Neural progenitor cell (in vitro differentiated cells): ENCODE measurements at regions not wholly inside any gene's neighbourhood (a gene's known extent, or its start where the extent isn't known, plus 50 kb on each side); places are given as distances from the start of the nearest gene placed in this dataset.
A peak's percentile ranks its signal among the peaks of the same experiment; 100 is the strongest.

Source experiments
- DNase-seq: peaks from one replicate; pipeline ENCODE4 v3.0.0-alpha.2; 2016; ENCODE audit warnings: low spot score
- H2AFZ ChIP-seq: fragments of 200-600 bp; sonication (generic); replicated peaks from 2 replicates; pipeline ENCODE4 v1.6.1; 2016; ENCODE audit warnings: antibody characterized with exemption
- H3F3A ChIP-seq: fragments of 200-600 bp; sonication (generic); 2 replicates; pipeline ENCODE4 v1.6.1; 2016; ENCODE audit warnings: antibody characterized with exemption, low read depth
- H3K27ac ChIP-seq: fragments of 200-600 bp; sonication (generic); 2 replicates; pipeline ENCODE4 v1.5.1; 2016; ENCODE audit warnings: mild to moderate bottlenecking
- H3K27me3 ChIP-seq: fragments of 200-600 bp; sonication (generic); 2 replicates; pipeline ENCODE4 v1.6.1; 2016; ENCODE audit warnings: mild to moderate bottlenecking, moderate library complexity
- H3K36me3 ChIP-seq: fragments of 200-600 bp; sonication (generic); 2 replicates; pipeline ENCODE4 v1.5.1; 2016
- H3K4me1 ChIP-seq: fragments of 200-600 bp; sonication (generic); 2 replicates; pipeline ENCODE4 v1.6.1; 2016; ENCODE audit warnings: mixed run types
- H3K4me2 ChIP-seq: fragments of 200-600 bp; sonication (generic); 2 replicates; pipeline ENCODE4 v1.6.1; 2016
- H3K4me3 ChIP-seq: fragments of 200-600 bp; sonication (generic); 2 replicates; pipeline ENCODE4 v1.5.1; 2016
- H3K79me2 ChIP-seq: fragments of 200-600 bp; sonication (generic); 2 replicates; pipeline ENCODE4 v1.6.1; 2016; ENCODE audit warnings: low read depth
- H3K9ac ChIP-seq: fragments of 200-600 bp; sonication (generic); 2 replicates; pipeline ENCODE4 v1.6.1; 2016
- H3K9me3 ChIP-seq: fragments of 200-600 bp; sonication (generic); 2 replicates; pipeline ENCODE4 v1.5.1; 2016; ENCODE audit warnings: low read depth
- H4K20me1 ChIP-seq: fragments of 200-600 bp; sonication (generic); 2 replicates; pipeline ENCODE4 v1.6.1; 2016; ENCODE audit warnings: low read depth
- H3K27ac Mint-ChIP-seq: 3 replicates; pipeline ENCODE4 v1.8.0; 2021; ENCODE audit warnings: mixed read lengths
- H3K27me3 Mint-ChIP-seq: 2 replicates; pipeline ENCODE4 v1.8.0; 2022; ENCODE audit warnings: low read depth, mild to moderate bottlenecking, inconsistent platforms, moderate library complexity, mixed read lengths; ENCODE audit not compliant: insufficient read depth
- H3K36me3 Mint-ChIP-seq: 3 replicates; pipeline ENCODE4 v1.8.0; 2021; ENCODE audit warnings: mixed read lengths
- H3K4me1 Mint-ChIP-seq: 3 replicates; pipeline ENCODE4 v1.8.0; 2021; ENCODE audit warnings: mixed read lengths
- H3K4me3 Mint-ChIP-seq: 3 replicates; pipeline ENCODE4 v1.8.0; 2021; ENCODE audit warnings: mild to moderate bottlenecking, moderate library complexity, mixed read lengths
- H3K9me3 Mint-ChIP-seq: 3 replicates; pipeline ENCODE4 v1.8.0; 2020; ENCODE audit warnings: mixed read lengths
- CTCF ChIP-seq: fragments of 200-600 bp; sonication (generic); IDR thresholded peaks from 2 replicates; pipeline ENCODE4 v1.5.1; 2017; ENCODE audit warnings: antibody characterized with exemption, mild to moderate bottlenecking
- EZH2 ChIP-seq: fragments of 200-600 bp; sonication (generic); IDR thresholded peaks from 2 replicates; pipeline ENCODE4 v1.6.1; 2017; ENCODE audit warnings: antibody characterized with exemption, mild to moderate bottlenecking, moderate library complexity
- EZH2phosphoT487 ChIP-seq: fragments of 200-600 bp; sonication (generic); IDR thresholded peaks from 2 replicates; pipeline ENCODE4 v1.6.1; 2017; ENCODE audit warnings: antibody characterized with exemption

GRCh38 chr16:22670044-22670536, 143.9 kb upstream of the HS3ST2 start:
- Mint-ChIP-seq H3K27me3 (no peaks in the 10 kb centered on the region), H3K4me1 (no peaks in the 10 kb centered on the region), H3K27ac (no peak overlapping the region), H3K4me3 (no peak overlapping the region), H3K36me3 (no peaks in the 10 kb centered on the region), H3K9me3 (no peaks in the 10 kb centered on the region)
- Histone ChIP-seq H3K4me1 (peaks cover 12% of the 10 kb centered on the region), H3K4me2 (peak overlapping the region; percentile 37), H3K79me2 (no peaks in the 10 kb centered on the region), H3K4me3 (no peak overlapping the region), H4K20me1 (no peaks in the 10 kb centered on the region), H3K9ac (no peak overlapping the region), H3K9me3 (no peaks in the 10 kb centered on the region), H3K27ac (no peak overlapping the region), H3K36me3 (no peaks in the 10 kb centered on the region), H2AFZ (peak overlapping the region; percentile 95), H3F3A (peaks cover 3% of the 10 kb centered on the region), H3K27me3 (no peaks in the 10 kb centered on the region)
- DNase-seq = no peak
- TF ChIP-seq EZH2 (no peak), CTCF (no peak), EZH2phosphoT487 (no peak)

- no peak overlapping the region for H3K9ac ChIP-seq
- no peak overlapping the region for H3K27ac Mint-ChIP-seq
- no peaks in the 10 kb centered on the region for H3K4me1 Mint-ChIP-seq
- H3K36me3 ChIP-seq = no peaks in the 10 kb centered on the region
- no peaks in the 10 kb centered on the region for H3K36me3 Mint-ChIP-seq
- no peak overlapping the region for H3K27ac ChIP-seq
- H3K4me3 ChIP-seq = no peak overlapping the region
- peak overlapping the region; percentile 95 for H2AFZ ChIP-seq
- no peaks in the 10 kb centered on the region for H3K27me3 ChIP-seq
- TF ChIP-seq CTCF (no peak), EZH2 (no peak), EZH2phosphoT487 (no peak)
- no peaks in the 10 kb centered on the region for H3K9me3 Mint-ChIP-seq
- peak overlapping the region; percentile 37 for H3K4me2 ChIP-seq
- H3F3A ChIP-seq = peaks cover 3% of the 10 kb centered on the region
- no peak overlapping the region for H3K4me3 Mint-ChIP-seq
- no peaks in the 10 kb centered on the region for H3K79me2 ChIP-seq
- peak; percentile 77 for DNase-seq
- H3K27me3 Mint-ChIP-seq = no peaks in the 10 kb centered on the region
- peaks cover 12% of the 10 kb centered on the region for H3K4me1 ChIP-seq
- no peaks in the 10 kb centered on the region for H3K9me3 ChIP-seq
- H4K20me1 ChIP-seq = no peaks in the 10 kb centered on the region
Measured at GRCh38 chr16:22670551-22671041, 143.4 kb upstream of the HS3ST2 start.

- Histone ChIP-seq H3K27ac (no peak overlapping the region), H3K27me3 (no peaks in the 10 kb centered on the region), H4K20me1 (no peaks in the 10 kb centered on the region), H3K9ac (no peak overlapping the region), H3K4me1 (peaks cover 12% of the 10 kb centered on the region), H2AFZ (peak overlapping the region; percentile 22), H3K36me3 (no peaks in the 10 kb centered on the region), H3K79me2 (no peaks in the 10 kb centered on the region), H3F3A (peaks cover 3% of the 10 kb centered on the region), H3K9me3 (no peaks in the 10 kb centered on the region), H3K4me2 (no peak overlapping the region), H3K4me3 (no peak overlapping the region)
- Mint-ChIP-seq H3K4me3 (no peak overlapping the region), H3K27ac (no peak overlapping the region), H3K36me3 (no peaks in the 10 kb centered on the region), H3K9me3 (no peaks in the 10 kb centered on the region), H3K4me1 (no peaks in the 10 kb centered on the region), H3K27me3 (no peaks in the 10 kb centered on the region)
- TF ChIP-seq EZH2phosphoT487 (no peak), CTCF (no peak), EZH2 (no peak)
- DNase-seq = peak; percentile 47
Measured at GRCh38 chr16:22671301-22672076, 142.5 kb upstream of the HS3ST2 start.
